Uterus (tissue), 2 donors: ENCODE measurements at regions not wholly inside any gene's neighbourhood (a gene's known extent, or its start where the extent isn't known, plus 50 kb on each side); places are given as distances from the start of the nearest gene placed in this dataset.

Source experiments
- POLR2A ChIP-seq, 2 donors: fragments of 450-650 bp; IDR thresholded peaks; one replicate each; pipeline ENCODE4 v1.6.1; 2016; ENCODE audit warnings: antibody characterized with exemption in 2 of 2, mild to moderate bottlenecking in 1 of 2, moderate library complexity in 1 of 2
- TF ChIP-seq, protein P1 (sequence below), 4 experiments: fragments of 200-600 bp in 2 of 4; fragments of 450-650 bp in 2 of 4; sonication (generic) in 2 of 4; IDR thresholded peaks; one replicate each; pipeline ENCODE4 v1.5.1; 2016 to 2019; ENCODE audit warnings: antibody characterized with exemption in 4 of 4, mild to moderate bottlenecking in 2 of 4, moderate library complexity in 1 of 4

- TF ChIP-seq POLR2A (IDR thresholded peaks at IDR 0.05), result no peak
- TF ChIP-seq, protein P1, sequence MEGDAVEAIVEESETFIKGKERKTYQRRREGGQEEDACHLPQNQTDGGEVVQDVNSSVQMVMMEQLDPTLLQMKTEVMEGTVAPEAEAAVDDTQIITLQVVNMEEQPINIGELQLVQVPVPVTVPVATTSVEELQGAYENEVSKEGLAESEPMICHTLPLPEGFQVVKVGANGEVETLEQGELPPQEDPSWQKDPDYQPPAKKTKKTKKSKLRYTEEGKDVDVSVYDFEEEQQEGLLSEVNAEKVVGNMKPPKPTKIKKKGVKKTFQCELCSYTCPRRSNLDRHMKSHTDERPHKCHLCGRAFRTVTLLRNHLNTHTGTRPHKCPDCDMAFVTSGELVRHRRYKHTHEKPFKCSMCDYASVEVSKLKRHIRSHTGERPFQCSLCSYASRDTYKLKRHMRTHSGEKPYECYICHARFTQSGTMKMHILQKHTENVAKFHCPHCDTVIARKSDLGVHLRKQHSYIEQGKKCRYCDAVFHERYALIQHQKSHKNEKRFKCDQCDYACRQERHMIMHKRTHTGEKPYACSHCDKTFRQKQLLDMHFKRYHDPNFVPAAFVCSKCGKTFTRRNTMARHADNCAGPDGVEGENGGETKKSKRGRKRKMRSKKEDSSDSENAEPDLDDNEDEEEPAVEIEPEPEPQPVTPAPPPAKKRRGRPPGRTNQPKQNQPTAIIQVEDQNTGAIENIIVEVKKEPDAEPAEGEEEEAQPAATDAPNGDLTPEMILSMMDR (IDR thresholded peaks at IDR 0.05), result no peak
These were observed 148.4 kb upstream of the FGF16 start for GRCh38 chrX:77298790-77299189.
